GM21576 (cell line): ENCODE measurements at regions not wholly inside any gene's neighbourhood (a gene's known extent, or its start where the extent isn't known, plus 50 kb on each side); places are given as distances from the start of the nearest gene placed in this dataset.
"Not testable (repeated sequence)": the region's sequence is repeated elsewhere in the genome, so short reads cannot be mapped to it uniquely, and the experiment has no call there.

Source experiments
- ATAC-seq: cut with Tn5 transposase; IDR thresholded peaks from one replicate; pipeline ENCODE4 v1.9.1; 2021; ENCODE audit warnings: mild to moderate bottlenecking, moderate library complexity; ENCODE audit not compliant: unreplicated experiment

DNA sequence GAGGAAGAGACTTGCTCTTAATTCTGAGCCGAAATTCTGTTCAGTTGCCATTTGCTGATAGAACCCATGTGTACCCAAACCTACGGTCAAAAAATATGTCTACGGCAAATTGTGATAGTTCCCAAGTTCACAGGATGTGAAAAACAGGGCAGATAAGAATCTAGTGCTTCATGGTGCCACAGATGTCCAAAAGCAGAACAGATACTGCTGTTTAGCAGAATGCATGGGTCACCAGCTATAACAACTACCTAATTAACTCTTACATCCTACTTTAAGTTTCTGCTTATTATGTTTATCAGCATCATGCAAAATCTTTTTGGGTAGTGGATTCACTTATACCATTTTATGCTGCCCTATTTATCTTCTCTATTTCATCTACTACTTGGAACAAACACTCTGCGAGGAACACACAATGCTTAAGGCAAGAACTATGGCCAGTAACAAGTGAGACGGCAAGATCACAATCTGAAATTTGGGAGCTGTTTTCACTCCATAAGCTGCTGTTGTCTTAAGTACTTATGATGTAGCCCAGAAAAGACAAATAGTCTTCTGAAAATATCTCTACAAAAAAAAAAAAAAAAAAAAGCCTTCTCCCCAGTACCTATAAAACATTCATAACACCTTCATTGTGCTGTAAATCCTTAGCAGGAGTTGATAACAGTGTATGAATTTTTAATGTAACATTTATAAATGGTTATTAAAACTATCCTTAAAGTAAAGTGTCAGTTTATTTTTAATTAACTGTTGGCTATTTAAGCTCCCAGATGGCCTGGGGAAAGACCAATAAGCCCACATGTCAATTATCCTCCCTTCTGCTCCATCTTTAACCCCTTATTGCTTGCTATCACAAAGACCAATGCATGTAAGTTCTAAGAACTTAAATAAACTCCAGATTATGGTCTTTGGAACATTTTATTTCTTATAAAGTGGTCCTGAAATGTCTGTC lies 232.3 kb downstream of the TLR4 start:
- ATAC-seq: peak; percentile 100

DNA sequence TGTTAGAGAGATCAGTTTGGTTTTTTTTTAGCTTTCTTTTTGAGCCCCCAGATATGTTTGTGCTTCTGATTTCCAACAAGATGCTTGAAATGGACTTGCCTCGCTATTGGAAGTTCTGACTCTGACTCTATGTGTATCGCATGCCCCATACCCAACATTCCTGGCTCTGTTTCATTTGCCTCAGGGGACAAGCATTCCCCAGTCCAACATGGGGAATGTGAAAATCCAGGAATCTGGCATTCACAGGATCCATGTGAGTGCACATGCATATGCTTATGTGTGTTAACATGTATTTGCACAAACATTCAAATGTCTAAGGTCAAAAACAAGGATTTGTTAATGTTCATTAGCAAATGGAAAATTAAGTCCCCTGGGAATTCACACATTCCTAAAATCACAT lies 233.9 kb downstream of the TLR4 start:
- ATAC-seq: no peak

DNA sequence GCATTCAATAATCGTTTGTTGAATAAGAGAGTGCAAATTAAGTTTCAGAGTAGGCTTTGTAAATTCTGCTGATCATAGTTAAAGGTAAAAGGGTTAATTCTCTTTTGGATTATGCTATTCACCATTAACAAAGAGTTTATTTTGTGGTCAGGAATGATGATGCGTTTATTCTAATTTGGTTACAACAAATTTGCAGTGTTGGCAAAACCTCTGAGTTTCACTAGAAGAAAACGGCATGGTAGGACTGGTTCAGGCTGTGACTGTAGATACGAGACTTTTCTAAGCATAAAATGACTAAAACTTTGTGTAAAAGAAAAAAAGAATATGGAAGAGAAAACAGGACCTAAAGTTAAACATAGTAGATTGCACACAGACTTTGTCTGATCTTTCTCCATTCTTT lies 234.7 kb downstream of the TLR4 start:
- ATAC-seq: no peak

DNA sequence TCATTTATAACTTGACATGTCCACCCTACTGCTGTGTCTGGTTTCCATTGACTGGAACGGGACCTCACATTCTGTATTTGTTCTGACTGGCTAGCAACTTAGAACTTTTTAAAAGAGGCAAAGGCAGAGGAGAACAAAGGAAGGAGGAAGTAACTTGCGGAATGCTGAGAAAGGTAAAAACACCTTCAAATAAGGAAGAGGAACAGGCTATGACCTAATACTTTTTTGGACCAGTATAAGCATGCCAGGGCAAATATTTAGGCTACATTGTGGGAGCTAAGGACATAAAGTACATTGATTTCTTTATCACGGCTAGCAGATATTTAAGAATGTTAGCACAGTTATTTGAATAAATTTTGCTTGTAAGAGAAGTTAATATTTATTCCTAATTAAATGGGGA lies 240.5 kb downstream of the TLR4 start:
- ATAC-seq: not testable (repeated sequence)

DNA sequence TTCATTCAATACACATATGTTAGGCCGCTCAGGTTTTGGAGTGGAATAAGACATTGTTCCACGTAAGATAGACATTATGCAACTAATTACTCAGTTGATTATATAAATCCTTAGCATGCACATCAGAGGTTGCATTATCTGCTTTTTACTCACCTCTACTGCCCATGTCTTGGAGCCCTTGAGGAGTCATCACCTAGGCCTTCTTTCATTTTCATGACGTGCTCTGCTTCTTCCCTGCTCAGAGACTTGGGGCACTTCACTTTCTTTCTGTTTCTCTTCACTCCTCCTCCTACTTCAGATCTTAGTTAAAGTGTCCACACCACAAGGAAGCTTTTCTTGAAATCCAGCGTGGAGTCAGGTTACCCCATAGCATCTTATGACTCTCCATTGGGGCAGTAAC lies 241.1 kb downstream of the TLR4 start:
- no peak for ATAC-seq

DNA sequence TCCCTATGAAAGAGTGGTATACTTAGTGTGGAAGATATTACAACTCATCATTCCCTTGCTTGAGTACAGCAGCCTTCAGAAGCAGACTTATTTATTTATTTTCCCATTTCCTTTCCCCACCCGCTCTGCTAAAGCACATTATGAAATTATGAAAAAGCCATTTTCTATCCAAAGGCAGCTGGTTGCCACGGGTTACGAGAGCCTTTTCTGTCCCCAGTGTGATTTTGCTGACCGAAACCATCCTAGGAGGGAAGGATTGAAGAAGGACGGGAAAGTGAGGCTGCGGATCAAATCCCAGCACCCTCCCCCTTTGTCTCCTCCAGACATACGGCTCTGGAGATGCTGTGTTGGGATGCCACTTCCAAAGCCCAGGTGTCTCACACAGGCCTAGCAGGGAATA lies 246.9 kb downstream of the TLR4 start:
- ATAC-seq: no peak

DNA sequence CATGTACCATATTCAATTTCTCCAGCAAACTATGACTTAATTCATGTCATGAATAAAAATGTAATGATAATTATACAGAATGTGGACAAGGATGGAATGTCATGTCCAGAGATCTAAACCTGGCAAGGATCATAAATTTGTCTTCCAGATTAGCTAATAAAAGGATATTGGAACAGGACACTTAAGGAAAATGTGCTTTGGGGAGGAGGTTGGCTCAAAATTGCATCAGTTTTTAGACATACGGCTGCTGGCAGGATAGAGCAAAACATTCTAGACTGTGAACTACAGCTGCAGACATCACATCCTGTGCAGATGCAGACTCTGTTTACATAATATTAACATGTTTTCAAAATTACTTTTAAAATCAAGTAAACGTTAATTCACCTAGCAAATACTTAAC lies 248.4 kb downstream of the TLR4 start:
- no peak for ATAC-seq

DNA sequence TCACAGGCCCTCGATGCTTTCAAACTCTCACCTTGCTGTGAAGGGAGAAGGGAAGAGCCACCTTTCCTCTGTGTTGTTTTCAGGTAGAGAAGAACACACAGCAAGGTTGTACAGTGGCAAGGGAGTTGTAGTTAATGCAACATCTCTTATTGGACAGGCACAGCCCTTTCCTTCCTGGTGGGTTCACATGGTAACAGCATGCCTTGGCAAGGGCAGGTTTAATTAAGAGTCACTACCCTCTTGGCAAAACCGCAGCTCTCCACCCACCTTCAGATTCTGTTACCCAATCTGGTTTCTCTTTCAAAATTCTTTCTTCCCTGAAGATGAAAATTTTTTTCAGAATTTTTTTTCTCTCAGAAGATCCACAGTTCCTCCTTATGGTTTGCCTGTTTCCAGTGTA lies 253.1 kb downstream of the TLR4 start:
- ATAC-seq: no peak

DNA sequence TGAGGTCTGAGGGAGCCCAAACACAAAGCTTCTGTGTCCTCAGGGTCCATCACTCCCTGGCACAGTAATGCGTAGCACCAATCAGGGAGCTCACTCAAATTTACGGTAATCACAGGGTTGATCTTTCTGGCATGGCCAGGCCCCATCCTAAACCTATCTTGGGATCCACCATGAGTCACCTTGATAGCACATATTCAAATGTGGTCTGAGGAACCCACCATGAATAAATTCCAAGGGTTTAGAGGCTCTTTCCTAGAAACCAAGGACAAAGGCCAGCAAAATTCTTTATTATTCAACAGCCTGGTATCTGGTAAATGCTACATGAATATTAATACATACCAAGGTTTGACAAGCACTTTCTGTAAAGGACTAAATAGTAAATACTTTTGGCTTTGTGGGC lies 254.5 kb downstream of the TLR4 start:
- ATAC-seq: no peak

DNA sequence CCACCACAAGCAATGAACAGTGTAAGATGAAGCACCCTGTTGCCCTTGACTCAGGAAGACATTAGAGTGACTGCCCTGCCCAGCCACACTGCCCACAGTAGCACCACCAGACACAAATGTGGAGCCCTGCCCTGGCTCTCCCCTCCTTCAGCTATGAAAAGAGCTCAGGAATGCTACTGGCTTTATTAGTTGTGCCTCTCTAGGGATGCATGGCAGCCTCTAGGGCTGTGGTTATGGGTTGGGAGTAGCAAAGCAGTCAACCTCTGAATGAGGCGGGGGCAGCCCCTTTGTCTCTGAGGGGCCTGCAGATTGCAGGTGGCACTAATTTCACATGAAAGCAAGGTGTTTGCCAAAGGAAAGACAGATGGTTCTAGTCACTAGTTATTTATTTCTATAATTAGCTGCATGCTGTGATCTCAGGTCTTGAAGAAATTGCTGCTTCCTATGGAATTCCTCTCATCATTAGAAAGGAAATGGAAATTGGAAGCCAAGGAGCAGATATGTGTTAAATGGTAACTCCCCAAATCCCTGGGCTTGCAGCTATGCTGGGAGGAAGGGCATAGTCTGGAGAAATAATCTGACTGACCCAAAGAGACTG lies 259.4 kb downstream of the TLR4 start:
- no peak for ATAC-seq

DNA sequence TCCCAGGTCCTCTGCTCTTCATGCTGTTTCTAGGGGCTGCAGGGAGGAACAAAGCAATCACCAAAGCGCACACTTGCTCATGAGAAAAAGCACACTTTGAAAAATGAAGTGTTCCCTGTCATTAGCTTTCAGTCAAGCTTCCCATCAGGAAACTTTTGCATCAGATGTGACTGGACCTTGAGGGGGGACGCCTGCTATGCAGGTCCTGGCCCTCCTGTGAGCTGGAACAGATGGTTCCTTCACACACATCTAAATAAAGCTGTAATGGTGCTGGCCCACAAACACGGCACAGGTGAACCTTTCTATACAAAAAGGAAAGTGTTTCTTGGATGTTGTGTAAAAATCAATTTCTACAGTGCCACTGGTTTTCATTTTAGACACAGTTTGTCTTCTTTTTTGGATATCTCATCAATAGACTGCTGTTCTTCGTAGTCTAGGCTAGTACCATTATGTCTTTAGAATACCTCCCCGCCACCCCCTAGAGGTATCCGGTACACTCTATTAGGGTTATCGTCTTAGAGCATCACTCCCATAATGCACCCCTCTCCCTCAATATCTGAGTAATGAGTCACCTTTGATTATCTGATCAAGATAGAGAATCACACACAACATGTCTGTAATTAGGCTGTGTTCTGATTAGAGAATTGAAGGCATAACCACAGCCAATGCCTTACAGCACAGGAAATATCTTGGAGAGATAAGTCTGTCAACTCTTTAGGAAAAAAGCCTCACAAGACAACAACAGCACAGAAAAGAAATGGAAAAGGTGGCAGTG lies 266.3 kb downstream of the TLR4 start:
- ATAC-seq: no peak

DNA sequence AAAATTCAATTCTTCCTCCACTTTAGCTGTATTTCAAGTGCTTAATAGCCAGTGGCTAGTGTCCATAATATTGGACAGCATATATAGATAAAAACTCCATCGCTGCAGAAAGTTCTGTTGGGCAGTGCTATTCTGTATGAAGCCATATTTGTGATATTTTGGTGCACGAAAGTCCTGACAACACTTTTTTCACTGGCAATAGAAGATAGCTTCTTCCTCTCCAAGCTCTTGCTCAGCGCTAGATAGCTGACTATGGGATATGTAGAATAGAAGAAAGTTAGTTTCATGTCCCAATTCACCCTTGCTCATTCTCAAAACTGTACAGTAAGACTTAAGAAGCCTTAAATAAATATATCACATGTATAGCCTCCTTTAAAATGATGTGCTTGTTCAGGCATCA lies 269.9 kb downstream of the TLR4 start:
- ATAC-seq: no peak

DNA sequence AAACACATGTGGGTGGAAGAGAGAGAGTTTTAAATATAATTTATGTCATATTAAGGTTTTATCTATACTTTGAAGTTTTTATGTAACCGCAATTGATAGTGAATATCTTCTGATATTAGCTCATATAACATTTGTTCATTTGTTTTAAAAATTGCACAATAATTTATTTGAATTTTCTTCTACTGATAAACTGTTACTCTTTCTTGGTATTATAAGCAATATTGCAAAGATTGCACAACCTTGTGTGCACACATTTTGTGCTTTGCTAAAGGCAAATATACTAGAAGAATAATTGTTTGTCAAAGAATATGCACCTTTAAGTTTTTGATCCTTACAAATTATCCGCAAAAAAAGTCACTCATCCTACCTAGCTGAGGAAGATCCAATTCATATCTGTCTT lies 275.7 kb downstream of the TLR4 start:
- no peak for ATAC-seq

DNA sequence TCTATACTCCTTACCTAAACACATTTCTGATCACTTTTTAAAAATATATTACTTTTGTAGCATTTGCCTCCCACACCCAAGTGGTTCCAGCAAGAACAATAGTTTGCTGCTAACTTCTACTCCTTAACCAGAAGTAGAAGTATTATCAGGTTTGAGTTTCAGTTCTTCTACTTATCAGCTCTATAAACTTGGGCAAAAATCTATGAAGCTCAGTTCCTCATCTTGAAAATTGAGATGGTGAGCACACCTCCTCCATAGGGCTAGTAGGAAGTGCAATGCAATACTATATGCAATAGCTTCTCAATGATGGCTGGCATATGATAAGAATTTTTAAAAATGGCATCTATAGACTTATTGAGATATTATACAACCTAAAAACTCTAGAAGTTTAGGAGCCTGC lies 283.7 kb downstream of the TLR4 start:
- ATAC-seq: no peak

DNA sequence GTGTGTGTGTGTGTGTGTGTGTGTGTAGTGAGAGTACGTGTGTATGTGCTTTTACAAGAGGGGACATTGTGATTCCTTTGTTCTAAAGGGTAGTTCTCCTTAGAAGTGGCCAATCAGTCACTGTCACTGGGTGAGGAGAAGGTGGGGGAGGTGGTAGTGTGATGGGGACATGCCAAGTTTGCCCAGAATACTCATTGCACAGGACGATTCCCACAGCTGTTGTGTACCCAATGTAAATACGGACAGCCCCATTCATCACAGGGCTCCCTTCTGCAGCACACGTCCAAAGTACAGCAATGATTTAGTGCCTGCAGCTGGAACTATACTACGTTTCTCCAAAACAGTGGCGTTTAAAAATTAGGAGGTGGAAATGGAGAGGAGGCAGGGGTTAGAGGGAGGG lies 287.8 kb downstream of the TLR4 start:
- ATAC-seq: no peak

DNA sequence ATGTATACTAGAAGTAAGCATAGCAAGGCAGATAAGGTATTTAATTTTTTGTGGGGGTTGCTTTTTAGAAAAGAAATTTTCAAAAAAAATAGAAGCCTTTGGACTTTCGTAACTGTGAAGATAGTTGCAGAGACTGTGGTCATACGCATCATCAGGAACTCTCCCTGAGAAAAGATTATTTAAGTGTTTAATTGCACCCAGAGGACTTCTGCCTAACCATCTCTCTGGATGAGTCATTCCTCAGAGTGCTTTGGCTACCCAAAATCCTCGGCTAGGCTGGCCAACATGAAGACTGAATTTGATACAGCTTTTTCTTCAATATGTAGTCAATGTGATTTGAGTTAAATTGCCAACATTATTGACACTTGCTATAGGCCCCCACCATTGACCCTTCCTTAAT lies 296.4 kb downstream of the TLR4 start:
- ATAC-seq: no peak

DNA sequence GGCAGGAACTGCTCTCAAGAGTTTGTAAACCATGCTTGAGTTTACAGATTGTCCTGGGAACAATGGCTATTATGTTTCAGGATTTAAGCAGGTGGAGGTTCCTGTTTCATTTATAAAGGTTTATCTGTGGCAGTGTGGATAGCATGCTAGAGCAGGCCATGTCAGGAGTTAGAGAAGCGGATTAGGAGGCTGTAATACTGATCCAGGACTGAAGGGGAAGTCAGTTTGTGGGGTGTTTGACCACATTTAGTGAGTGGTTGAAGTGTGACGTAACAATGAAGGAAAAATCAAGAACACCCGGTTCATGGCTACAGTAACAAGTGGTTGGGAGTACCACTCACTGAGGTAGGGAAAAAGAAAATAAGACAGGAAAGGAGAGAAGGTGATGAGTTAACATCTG lies 299.0 kb downstream of the TLR4 start:
- no peak for ATAC-seq

DNA sequence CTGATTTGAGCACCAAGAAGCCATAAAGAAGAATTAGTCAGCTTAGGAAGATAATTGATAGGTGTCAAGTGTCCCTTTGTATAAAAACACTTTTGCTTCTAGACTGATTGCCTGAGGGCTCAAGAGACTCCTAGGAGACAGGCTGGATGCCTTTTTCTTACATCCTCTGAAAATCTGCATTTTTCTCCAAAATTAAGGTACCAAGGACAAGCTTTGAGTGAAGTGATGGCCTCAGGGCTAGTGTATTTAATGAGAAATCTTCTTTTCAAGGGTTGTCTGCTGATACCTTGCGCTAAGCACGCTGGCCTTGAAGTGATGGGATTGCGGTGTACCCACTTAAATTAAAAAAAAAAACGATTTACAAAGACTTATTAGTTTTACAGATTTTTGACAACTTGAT lies 304.0 kb downstream of the TLR4 start:
- no peak for ATAC-seq

DNA sequence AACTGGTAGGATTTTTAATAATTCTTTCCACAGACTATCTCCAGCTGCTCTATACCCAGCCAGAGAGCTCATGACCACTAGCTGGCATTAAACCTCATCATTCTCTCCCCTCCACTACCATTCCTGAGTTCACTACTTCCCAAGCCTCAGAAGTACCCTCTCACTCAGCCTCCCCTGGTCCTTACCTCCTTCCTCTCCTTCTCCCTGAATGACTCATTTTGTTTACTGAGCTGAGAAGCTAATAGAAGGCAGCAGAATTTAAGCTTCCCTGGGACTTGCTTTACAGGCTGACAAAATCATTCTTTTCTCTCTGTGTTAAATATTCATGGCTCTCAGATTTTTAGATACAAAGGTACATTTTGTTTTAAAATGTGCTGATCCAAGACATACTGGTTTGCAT lies 305.4 kb downstream of the TLR4 start:
- ATAC-seq: no peak

DNA sequence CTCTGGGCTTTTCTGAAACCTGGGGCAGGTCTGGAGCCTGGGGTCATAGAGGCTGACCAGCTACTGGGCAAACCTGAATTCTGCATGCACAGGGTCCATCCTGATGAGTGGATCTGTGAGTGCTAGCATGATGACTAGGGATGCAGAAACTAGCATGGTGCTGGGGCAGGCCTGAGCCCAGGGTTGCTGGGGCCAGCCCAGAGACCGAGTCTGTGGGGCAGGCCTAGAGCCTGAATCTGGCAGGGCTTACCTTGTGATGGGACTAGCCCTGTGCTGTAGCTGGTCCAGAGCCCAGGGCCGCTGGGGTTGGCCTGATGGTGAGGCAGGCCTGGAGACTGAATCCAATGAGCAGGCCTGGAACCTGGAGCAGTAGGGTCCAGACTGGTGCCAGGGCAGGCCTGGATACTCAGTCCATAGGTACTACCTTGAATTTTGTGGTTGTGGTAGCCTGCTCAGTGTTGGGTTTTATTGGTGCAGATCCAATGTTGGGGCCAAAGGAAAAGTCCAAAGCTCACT lies 313.5 kb downstream of the TLR4 start:
- no peak for ATAC-seq

DNA sequence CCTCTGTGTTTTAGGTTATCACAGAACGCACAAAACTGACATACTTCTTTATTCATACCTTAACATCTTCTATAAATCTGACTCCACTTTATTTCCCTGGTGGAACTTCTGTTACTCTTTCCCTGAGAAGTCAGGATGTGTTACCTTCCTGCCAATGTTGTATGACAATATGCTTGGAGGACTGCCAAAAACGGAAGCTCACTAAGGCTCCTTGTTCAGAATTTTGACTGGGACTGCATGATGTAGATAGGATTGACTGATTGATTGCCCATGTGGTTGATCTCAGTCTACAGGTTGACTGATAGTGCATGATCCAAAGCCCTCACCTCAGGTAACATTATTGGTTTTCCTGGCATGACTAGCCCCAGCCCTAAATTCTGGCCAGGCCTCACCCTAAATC lies 319.4 kb downstream of the TLR4 start:
- no peak for ATAC-seq

DNA sequence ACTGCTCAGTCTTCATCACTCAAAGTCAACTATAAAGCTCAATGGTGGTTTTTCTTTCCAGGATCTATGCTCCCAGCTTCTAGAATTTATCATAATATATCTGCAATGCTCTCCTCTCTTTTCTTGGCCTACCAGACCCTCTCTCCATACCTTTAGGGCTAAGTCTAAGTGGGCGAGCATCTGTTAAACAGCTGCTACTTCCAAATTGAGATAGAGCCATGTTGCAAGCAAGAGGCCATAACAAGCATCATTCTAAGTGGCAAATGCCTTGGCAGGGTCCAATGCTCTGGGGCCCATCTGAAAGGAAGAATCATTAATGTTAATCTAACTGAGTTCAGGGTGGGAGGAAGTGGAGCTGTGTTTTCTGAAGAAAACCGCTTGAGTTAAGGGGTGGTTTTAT lies 324.0 kb downstream of the TLR4 start:
- no peak for ATAC-seq
